Endothelial cell of umbilical vein (primary cell): ENCODE measurements at regions not wholly inside any gene's neighbourhood (a gene's known extent, or its start where the extent isn't known, plus 50 kb on each side); places are given as distances from the start of the nearest gene placed in this dataset.

Experiments used
- BruUV-seq: library from RNA; stranded (reverse); fragments of 400-500 nt; replicated peaks from 2 replicates; lab custom pipeline; 2021; lab: Mats Ljungman, UMichigan
- CTCF ChIA-PET: fragments of 300-600, 350-600 bp; sonication (Branson Sonifier 250); formaldehyde crosslinking; loops from one replicate; lab custom pipeline; 2021; ENCODE audit warnings: antibody characterized with exemption, inconsistent platforms; lab: Charles Lee
- POLR2A ChIA-PET: fragments of 300-600, 350-600 bp; sonication (Branson Sonifier 250); formaldehyde crosslinking; loops from one replicate; lab custom pipeline; 2021; ENCODE audit warnings: antibody characterized with exemption, inconsistent platforms; lab: Charles Lee
- DNase-seq: peaks from one replicate; pipeline ENCODE4 v3.0.0-alpha.2; 2011; ENCODE audit warnings: low read depth, low spot score
- FAIRE-seq: peaks from 2 replicates; lab custom pipeline; 2011; peaks lifted over from hg19 to GRCh38; lab: Jason Lieb, UNC
- H2AFZ ChIP-seq: 2 replicates; pipeline ENCODE4 v1.6.0; 2012; ENCODE audit warnings: low read depth, low read length, control low read depth, inconsistent platforms
- H3K27ac ChIP-seq: 2 replicates; pipeline ENCODE4 v1.5.1; 2011; ENCODE audit warnings: low read depth, mild to moderate bottlenecking, control low read depth, low read length, moderate library complexity; ENCODE audit not compliant: insufficient read depth
- H3K27me3 ChIP-seq, 2 experiments: 2 replicates each; pipeline versions ENCODE4 v1.6.0 to v1.6.1; 2011; ENCODE audit warnings: low read length in 2 of 2, mixed read lengths in 1 of 2; ENCODE audit not compliant: control insufficient read depth in 2 of 2, insufficient read depth in 2 of 2
- H3K36me3 ChIP-seq, 2 experiments: 2 replicates in 1 of 2; 3 replicates in 1 of 2; pipeline ENCODE4 v1.5.1; 2011; ENCODE audit warnings: low read length in 2 of 2, mild to moderate bottlenecking in 1 of 2, moderate library complexity in 1 of 2; ENCODE audit not compliant: control insufficient read depth in 2 of 2, insufficient read depth in 2 of 2; ENCODE audit errors: extremely low read depth in 1 of 2
- H3K4me1 ChIP-seq: 3 replicates; pipeline ENCODE4 v1.5.1; 2011; ENCODE audit warnings: mild to moderate bottlenecking, low read length; ENCODE audit not compliant: control insufficient read depth, insufficient read depth; ENCODE audit errors: extremely low read depth
- H3K4me2 ChIP-seq: 2 replicates; pipeline ENCODE4 v1.6.1; 2011; ENCODE audit warnings: low read length, control low read depth, mixed read lengths; ENCODE audit not compliant: insufficient read depth
- H3K4me3 ChIP-seq, 3 experiments: fragments of 200-600 bp in 1 of 3; sonication (generic), shearing (Covaris generic) in 1 of 3; replicated peaks in 1 of 3; 2 replicates each; pipeline ENCODE4 v1.5.1; 2011 to 2016; ENCODE audit warnings: control low read depth in 3 of 3, low read length in 3 of 3, mild to moderate bottlenecking in 2 of 3, inconsistent platforms in 1 of 3, low read depth in 1 of 3, moderate library complexity in 1 of 3; ENCODE audit not compliant: insufficient read depth in 1 of 3
- H3K79me2 ChIP-seq: 2 replicates; pipeline ENCODE4 v1.6.0; 2012; ENCODE audit warnings: low read length, inconsistent platforms; ENCODE audit not compliant: control insufficient read depth, insufficient read depth
- H3K9ac ChIP-seq: replicated peaks from 2 replicates; pipeline ENCODE3; 2011; ENCODE audit warnings: low read length, control low read depth; ENCODE audit not compliant: insufficient read depth; ENCODE audit errors: extremely low read depth
- H3K9me1 ChIP-seq: replicated peaks from 3 replicates; pipeline ENCODE4 v1.6.0; 2011; ENCODE audit warnings: mild to moderate bottlenecking, low read length; ENCODE audit not compliant: control insufficient read depth, insufficient read depth; ENCODE audit errors: extremely low read depth
- H3K9me3 ChIP-seq: replicated peaks from 2 replicates; pipeline ENCODE4 v1.5.1; 2012; ENCODE audit warnings: low read length, inconsistent platforms; ENCODE audit not compliant: control insufficient read depth, insufficient read depth
- H4K20me1 ChIP-seq: replicated peaks from 2 replicates; pipeline ENCODE3; 2011; ENCODE audit warnings: mild to moderate bottlenecking, low read length; ENCODE audit not compliant: control insufficient read depth, insufficient read depth; ENCODE audit errors: extremely low read depth
- CTCF ChIP-seq, 2 donors: IDR thresholded peaks; 1 replicate in 1 of 2; 2 replicates in 1 of 2; pipeline ENCODE4 v1.5.1; 2011; ENCODE audit warnings: low read length in 2 of 2, mild to moderate bottlenecking in 2 of 2, moderate library complexity in 2 of 2, control low read depth in 1 of 2, inconsistent platforms in 1 of 2, low read depth in 1 of 2; ENCODE audit not compliant: insufficient read depth in 1 of 2; ENCODE audit errors: extremely low read depth in 1 of 2
- EZH2 ChIP-seq: IDR thresholded peaks from 2 replicates; pipeline ENCODE4 v1.6.1; 2012; ENCODE audit warnings: borderline replicate concordance, low read depth, mild to moderate bottlenecking, moderate library complexity, low read length, inconsistent platforms; ENCODE audit not compliant: severe bottlenecking
- FOS ChIP-seq: IDR thresholded peaks from 2 replicates; pipeline ENCODE4 v1.6.1; 2011; ENCODE audit warnings: mild to moderate bottlenecking, low read length, moderate library complexity, borderline replicate concordance; ENCODE audit not compliant: insufficient read depth
- GATA2 ChIP-seq: IDR thresholded peaks from 2 replicates; pipeline ENCODE4 v1.7.0; 2011; ENCODE audit warnings: low read depth, mild to moderate bottlenecking, moderate library complexity, mixed read lengths, low read length; ENCODE audit not compliant: insufficient read length, insufficient read depth
- JUN ChIP-seq: IDR thresholded peaks from 2 replicates; pipeline ENCODE4 v1.6.1; 2011; ENCODE audit warnings: borderline replicate concordance, low read depth; ENCODE audit not compliant: insufficient read length, insufficient read depth
- MAX ChIP-seq: IDR thresholded peaks from 2 replicates; pipeline ENCODE4 v1.6.1; 2011; ENCODE audit not compliant: insufficient read depth, insufficient read length
- MYC ChIP-seq: IDR thresholded peaks from one replicate; pipeline ENCODE4 v1.6.1; 2011; ENCODE audit warnings: mild to moderate bottlenecking, low read depth, low read length
- POLR2A ChIP-seq: IDR thresholded peaks from 2 replicates; pipeline ENCODE4 v1.6.1; 2012; ENCODE audit warnings: low read depth, mild to moderate bottlenecking, control low read depth, low read length
- POLR2AphosphoS5 ChIP-seq: IDR thresholded peaks from 2 replicates; pipeline ENCODE4 v1.6.1; 2012; ENCODE audit warnings: low read depth, mild to moderate bottlenecking, control low read depth, low read length, moderate library complexity; ENCODE audit not compliant: insufficient read depth
- dilution Hi-C: fragments of 300-500 bp; cut with MboI; formaldehyde crosslinking; loops from one replicate; pipeline ENCODE4 v1.15.0; 2019; ENCODE audit warnings: low sequenced_read_pairs; ENCODE audit not compliant: extremely low pct_ligation_motif_present
- intact Hi-C: fragments of 100-400 bp; cut with micrococcal nuclease; formaldehyde crosslinking; loops from one replicate; pipeline ENCODE4 v1.10.0; 2022

- Histone ChIP-seq H3K4me3 (no peak overlapping the region), H3K36me3 (no peaks in the 10 kb centered on the region), H3K9me3 (no peaks in the 10 kb centered on the region), H3K4me1 (no peaks in the 10 kb centered on the region), H3K27me3 (no peaks in the 10 kb centered on the region), H4K20me1 (no peaks in the 10 kb centered on the region), H3K9ac (no peak overlapping the region), H3K79me2 (no peaks in the 10 kb centered on the region), H3K4me2 (no peak overlapping the region), H2AFZ (no peak overlapping the region), H3K9me1 (no peaks in the 10 kb centered on the region), H3K27ac (no peak overlapping the region)
- FAIRE-seq (no peak), DNase-seq (no peak)
- intact Hi-C loops (no loop called here), dilution Hi-C loops (no loop called here)
- ChIA-PET CTCF (no interaction called here), POLR2A (no interaction called here)
- TF ChIP-seq GATA2 = no peak
- TF ChIP-seq FOS = no peak
- no TSS peak for BruUV-seq
Measured at GRCh38 chr9:99737649-99738048, 84.0 kb upstream of the NR4A3 start.

- DNase-seq (no peak), FAIRE-seq (no peak)
- TF ChIP-seq POLR2A = no peak
- no peak for TF ChIP-seq MYC
- TF ChIP-seq JUN = no peak
- TF ChIP-seq MAX = no peak
- no peak for TF ChIP-seq FOS
- no peak for TF ChIP-seq POLR2AphosphoS5
- no peak for TF ChIP-seq CTCF (IDR thresholded peaks at IDR 0.05; ENCODE audit: extremely low read depth in 1 of 2, insufficient read depth in 1 of 2, low read depth in 1 of 2, low read length in 2 of 2)
- TF ChIP-seq EZH2 = no peak
- TF ChIP-seq GATA2 = no peak
- Histone ChIP-seq H3K27ac (no peak overlapping the region), H3K79me2 (no peaks in the 10 kb centered on the region), H4K20me1 (no peaks in the 10 kb centered on the region), H2AFZ (no peak overlapping the region), H3K4me1 (no peaks in the 10 kb centered on the region), H3K9me1 (no peaks in the 10 kb centered on the region), H3K27me3 (no peaks in the 10 kb centered on the region), H3K9me3 (no peaks in the 10 kb centered on the region), H3K4me2 (no peak overlapping the region), H3K4me3 (no peak overlapping the region), H3K36me3 (no peaks in the 10 kb centered on the region), H3K9ac (no peak overlapping the region)
- BruUV-seq = no TSS peak
- ChIA-PET POLR2A (no interaction called here), CTCF (no interaction called here)
- dilution Hi-C loops = no loop called here
- intact Hi-C loops = no loop called here
Measured at GRCh38 chr9:99743006-99743405, 78.7 kb upstream of the NR4A3 start.
